Stimulated activated effector memory CD8-positive, alpha-beta T cell treated with anti-CD3 and anti-CD28 coated beads, Interleukin-12 subunit alpha, Interleukin-12 subunit beta, amount 100 ng/mL, for 72 hours (primary cell): ENCODE measurements at regions not wholly inside any gene's neighbourhood (a gene's known extent, or its start where the extent isn't known, plus 50 kb on each side); places are given as distances from the start of the nearest gene placed in this dataset.

ENCODE experiments used
- ATAC-seq: fragments of 150-1000 bp; cut with Tn5 transposase; 2 replicates; pipeline ENCODE4 v1.10.0; 2021
- DNase-seq, 2 donors: peaks; one replicate each; pipeline ENCODE4 v3.0.0; 2021 to 2022; ENCODE audit warnings: low spot score in 2 of 2
- H3K27ac Mint-ChIP-seq: one replicate; pipeline ENCODE4 v1.8.0; 2022; ENCODE audit warnings: mild to moderate bottlenecking, mixed read lengths
- H3K36me3 Mint-ChIP-seq: one replicate; pipeline ENCODE4 v1.8.0; 2022; ENCODE audit warnings: mild to moderate bottlenecking, mixed read lengths
- H3K4me1 Mint-ChIP-seq: one replicate; pipeline ENCODE4 v1.8.0; 2022; ENCODE audit warnings: mixed read lengths
- H3K4me3 Mint-ChIP-seq: one replicate; pipeline ENCODE4 v1.8.0; 2022; ENCODE audit warnings: mild to moderate bottlenecking, mixed read lengths
- H3K9me3 Mint-ChIP-seq: one replicate; pipeline ENCODE4 v1.8.0; 2022; ENCODE audit warnings: mixed read lengths

- Mint-ChIP-seq H3K36me3 (no peaks in the 10 kb centered on the region), H3K4me3 (no peak overlapping the region), H3K4me1 (no peaks in the 10 kb centered on the region), H3K27ac (no peak overlapping the region), H3K9me3 (peaks cover 8% of the 10 kb centered on the region)
- ATAC-seq (no peak), DNase-seq (no peak)
Measured at GRCh38 chr10:61356354-61356753, 96.8 kb downstream of the TMEM26 start.

GRCh38 chr10:61355211-61355610, 98.0 kb downstream of the TMEM26 start:
- no peaks in the 10 kb centered on the region for H3K4me1 Mint-ChIP-seq
- no peak overlapping the region for H3K4me3 Mint-ChIP-seq
- H3K27ac Mint-ChIP-seq = no peak overlapping the region
- DNase-seq = no peak
- no peak for ATAC-seq
- H3K36me3 Mint-ChIP-seq = no peaks in the 10 kb centered on the region
- peaks cover 8% of the 10 kb centered on the region for H3K9me3 Mint-ChIP-seq

DNA sequence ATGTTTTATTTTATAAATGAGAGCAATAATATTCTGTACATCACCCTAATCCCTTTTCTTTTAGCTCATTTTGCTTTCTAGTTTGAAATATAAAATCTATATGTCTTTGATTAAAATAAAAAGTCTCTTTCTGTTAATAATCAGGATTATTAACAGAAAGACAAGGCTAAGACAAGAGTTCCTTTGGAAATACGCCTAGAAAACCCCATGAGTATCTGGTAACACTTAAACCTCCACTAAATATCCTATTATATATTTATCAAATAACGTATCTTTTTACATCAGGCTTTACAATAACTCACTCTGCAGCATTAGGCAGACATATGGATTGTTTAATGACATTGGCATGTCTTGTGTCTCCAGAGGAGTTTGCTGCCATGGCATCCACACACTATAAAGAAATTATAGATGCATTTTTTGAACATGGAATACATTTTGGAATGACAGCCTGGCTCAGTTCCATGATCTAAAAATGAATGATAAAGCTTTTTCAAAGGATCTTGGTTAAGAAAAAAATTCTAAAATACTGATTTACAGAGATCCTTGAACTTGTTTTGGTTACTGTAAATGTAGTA, 98.7 kb downstream of the TMEM26 start:
- H3K27ac Mint-ChIP-seq = no peak overlapping the region
- ATAC-seq = no peak
- no peaks in the 10 kb centered on the region for H3K36me3 Mint-ChIP-seq
- DNase-seq = no peak
- H3K9me3 Mint-ChIP-seq = peaks cover 8% of the 10 kb centered on the region
- no peak overlapping the region for H3K4me3 Mint-ChIP-seq
- H3K4me1 Mint-ChIP-seq = no peaks in the 10 kb centered on the region

DNA sequence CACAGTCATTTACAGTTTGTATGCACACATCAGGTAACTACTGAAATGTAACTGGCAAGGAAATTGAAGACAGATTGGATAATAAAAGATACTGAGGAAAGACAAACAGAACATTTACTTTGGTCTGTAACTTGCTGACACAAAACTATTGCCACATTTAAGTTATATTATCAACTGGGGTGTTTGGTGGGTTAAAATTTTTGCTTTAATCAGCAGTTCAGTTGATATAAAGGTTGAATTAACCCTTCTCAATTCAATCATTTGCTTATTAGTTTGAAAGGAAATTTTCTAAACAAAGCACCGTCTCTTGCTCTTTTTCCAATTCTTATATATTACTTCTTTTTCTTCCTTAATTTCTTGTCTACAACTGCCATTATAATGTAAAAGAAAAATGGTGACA, 102.4 kb downstream of the TMEM26 start:
- ATAC-seq = no peak
- H3K4me3 Mint-ChIP-seq = no peak overlapping the region
- H3K27ac Mint-ChIP-seq = no peak overlapping the region
- no peaks in the 10 kb centered on the region for H3K36me3 Mint-ChIP-seq
- H3K9me3 Mint-ChIP-seq = peaks cover 8% of the 10 kb centered on the region
- no peak for DNase-seq
- no peaks in the 10 kb centered on the region for H3K4me1 Mint-ChIP-seq

- Mint-ChIP-seq H3K27ac (no peak overlapping the region), H3K4me3 (no peak overlapping the region), H3K36me3 (no peaks in the 10 kb centered on the region), H3K4me1 (no peaks in the 10 kb centered on the region), H3K9me3 (peaks cover 8% of the 10 kb centered on the region)
- ATAC-seq (no peak), DNase-seq (no peak)
Measured at GRCh38 chr10:61350068-61350467, 103.1 kb downstream of the TMEM26 start.

DNA sequence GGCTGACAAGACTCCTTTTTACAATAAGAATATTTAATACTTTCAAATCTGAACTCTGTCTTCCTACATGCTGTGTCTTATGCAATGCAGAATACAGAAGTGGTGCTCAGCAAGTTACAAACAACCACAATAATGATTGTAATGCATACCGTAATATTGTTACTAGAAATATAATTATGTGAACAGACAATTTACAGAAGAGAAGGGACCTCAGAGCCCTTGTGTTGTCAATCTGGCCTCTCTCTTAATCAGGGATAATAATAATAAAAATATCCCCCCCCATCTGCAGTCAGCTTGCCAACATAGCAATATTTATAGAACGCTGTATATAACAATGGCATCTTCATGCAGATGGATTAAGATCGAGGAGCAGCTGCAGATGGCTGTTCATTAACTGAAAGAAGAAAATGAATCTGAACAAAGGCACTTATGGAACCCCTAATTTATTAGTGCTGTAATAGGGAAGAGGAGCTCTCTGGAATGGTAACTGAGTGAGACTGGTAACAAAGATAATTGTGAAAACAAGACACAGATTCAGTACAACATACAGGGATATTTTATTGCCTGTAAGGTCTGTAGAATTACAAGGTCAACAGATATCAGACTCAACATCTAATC, 106.3 kb downstream of the TMEM26 start:
- H3K4me1 Mint-ChIP-seq = no peaks in the 10 kb centered on the region
- no peak for ATAC-seq
- H3K27ac Mint-ChIP-seq = no peak overlapping the region
- H3K9me3 Mint-ChIP-seq = peaks cover under 1% of the 10 kb centered on the region
- no peak overlapping the region for H3K4me3 Mint-ChIP-seq
- no peaks in the 10 kb centered on the region for H3K36me3 Mint-ChIP-seq
- no peak for DNase-seq

- Mint-ChIP-seq H3K27ac (no peak overlapping the region), H3K4me3 (no peak overlapping the region), H3K9me3 (no peaks in the 10 kb centered on the region), H3K4me1 (no peaks in the 10 kb centered on the region), H3K36me3 (no peaks in the 10 kb centered on the region)
- ATAC-seq = no peak
- no peak for DNase-seq
Measured at GRCh38 chr10:61343796-61344195, 109.4 kb downstream of the TMEM26 start.

DNA sequence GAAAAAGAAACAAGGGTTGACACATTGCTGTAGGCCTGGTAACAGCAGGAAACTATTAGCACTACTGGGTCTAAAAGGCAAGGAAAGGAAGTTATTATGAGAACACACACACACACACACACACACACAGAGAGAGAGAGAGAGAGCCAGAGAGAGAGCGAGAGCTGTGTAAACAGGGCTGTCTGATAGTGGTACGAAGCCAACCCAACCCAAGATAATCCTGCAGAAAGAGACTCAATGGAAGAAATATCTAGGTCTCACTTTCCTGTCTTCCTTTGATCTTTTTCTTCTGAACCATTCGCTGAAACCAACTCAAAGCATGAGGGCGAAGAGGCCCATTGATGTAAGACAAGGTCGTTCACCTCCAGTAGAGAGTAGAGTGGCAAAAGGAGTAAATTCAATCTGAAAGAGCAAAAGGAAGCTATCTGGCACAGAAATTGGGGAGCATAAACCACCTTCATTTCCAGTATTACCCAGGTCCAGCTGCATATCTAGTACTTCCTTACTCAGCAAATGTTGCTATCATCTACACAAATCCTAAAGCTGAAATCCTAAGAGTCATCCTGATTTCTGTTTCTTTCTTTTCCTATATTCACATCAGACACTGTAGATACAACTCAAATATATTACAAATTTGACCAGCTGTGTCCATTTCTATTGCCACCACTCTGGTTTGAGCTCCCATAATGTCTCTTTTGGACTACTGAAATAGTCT, 110.2 kb downstream of the TMEM26 start:
- no peak for ATAC-seq
- Mint-ChIP-seq H3K36me3 (no peaks in the 10 kb centered on the region), H3K27ac (no peak overlapping the region), H3K4me1 (no peaks in the 10 kb centered on the region), H3K4me3 (no peak overlapping the region), H3K9me3 (no peaks in the 10 kb centered on the region)
- no peak for DNase-seq

DNA sequence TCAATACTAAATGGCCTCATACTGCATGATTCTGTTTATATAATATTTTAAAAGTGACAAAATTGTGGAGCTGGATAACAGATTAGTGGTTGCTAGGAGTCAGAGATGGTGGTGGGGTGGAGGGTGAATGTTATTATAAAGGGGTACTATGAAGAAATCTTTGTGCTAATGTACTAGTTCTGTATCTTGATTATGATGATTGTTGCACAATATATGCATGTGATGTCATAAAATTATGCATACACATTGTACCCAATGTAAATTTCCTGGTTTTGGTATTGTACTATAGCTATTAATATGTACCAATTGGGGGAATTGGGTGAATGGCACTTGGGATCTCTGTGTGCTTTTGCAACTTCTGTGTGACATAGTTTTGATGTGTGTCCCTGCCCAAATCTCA, 112.2 kb downstream of the TMEM26 start:
- no peak for ATAC-seq
- Mint-ChIP-seq H3K36me3 (no peaks in the 10 kb centered on the region), H3K4me3 (no peak overlapping the region), H3K9me3 (no peaks in the 10 kb centered on the region), H3K4me1 (no peaks in the 10 kb centered on the region), H3K27ac (no peak overlapping the region)
- no peak for DNase-seq

- Mint-ChIP-seq H3K4me1 (no peaks in the 10 kb centered on the region), H3K9me3 (no peaks in the 10 kb centered on the region), H3K4me3 (no peak overlapping the region), H3K36me3 (no peaks in the 10 kb centered on the region), H3K27ac (no peak overlapping the region)
- no peak for ATAC-seq
- no peak for DNase-seq
Measured at GRCh38 chr10:61338146-61338545, 115.0 kb downstream of the TMEM26 start.

DNA sequence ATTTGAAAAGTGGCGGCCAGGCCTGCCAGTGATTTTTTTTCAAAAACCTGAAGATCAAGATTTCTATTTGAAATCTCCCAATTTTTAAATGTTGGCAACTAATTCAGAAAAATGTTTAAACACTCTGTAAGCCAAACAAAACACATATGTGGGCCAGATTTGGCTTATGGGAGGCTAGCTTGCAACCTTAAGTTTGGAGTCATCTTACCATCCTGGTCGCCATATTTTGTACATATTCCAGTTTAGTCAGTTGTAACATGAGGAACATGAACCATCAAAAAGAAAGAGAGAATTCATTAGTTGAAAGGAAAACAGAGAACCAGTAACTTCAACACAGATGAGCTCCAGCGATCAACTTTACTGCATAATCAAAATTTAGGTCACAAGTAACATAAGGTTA, 115.4 kb downstream of the TMEM26 start:
- no peak for DNase-seq
- Mint-ChIP-seq H3K36me3 (no peaks in the 10 kb centered on the region), H3K4me1 (no peaks in the 10 kb centered on the region), H3K27ac (no peak overlapping the region), H3K4me3 (no peak overlapping the region), H3K9me3 (no peaks in the 10 kb centered on the region)
- ATAC-seq = no peak

DNA sequence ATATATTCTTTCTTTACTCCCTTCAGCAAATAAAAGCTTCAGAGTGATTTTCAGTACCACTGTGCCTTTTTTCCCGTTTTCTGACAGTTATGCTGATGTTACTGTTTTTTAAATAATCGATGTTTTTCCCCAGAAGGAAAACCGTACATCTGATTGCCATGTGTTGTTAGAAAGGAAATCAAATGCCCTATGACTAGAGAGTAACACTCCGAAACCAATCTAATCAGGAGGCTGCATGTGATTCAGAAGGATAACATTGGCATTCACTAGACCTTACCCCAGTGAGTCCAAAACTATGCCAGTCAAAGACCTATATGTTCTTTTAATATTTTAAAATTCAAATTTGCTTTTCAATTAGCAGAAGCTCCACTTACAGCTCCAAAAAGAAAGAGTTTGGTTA, 116.3 kb downstream of the TMEM26 start:
- Mint-ChIP-seq H3K27ac (no peak overlapping the region), H3K9me3 (no peaks in the 10 kb centered on the region), H3K4me1 (no peaks in the 10 kb centered on the region), H3K36me3 (no peaks in the 10 kb centered on the region), H3K4me3 (no peak overlapping the region)
- no peak for DNase-seq
- no peak for ATAC-seq

DNA sequence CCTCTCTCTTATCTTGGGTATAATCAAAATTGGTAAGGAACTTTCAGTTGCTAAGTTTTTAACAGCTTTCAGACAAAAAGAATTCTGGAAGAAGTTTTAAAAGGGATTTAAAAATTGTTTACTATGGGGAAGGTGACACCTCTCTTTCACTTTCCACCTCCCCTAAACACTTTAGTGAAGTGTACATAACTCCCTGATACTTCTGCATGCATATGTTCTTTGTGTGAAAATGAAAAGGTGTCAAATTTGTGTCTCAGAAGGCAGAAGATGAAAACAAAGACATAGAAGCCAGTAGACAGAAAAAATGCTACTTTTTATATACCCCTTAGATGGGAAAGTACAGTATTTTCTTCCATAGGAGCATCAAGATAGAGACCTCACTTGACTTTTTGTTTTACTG, 117.8 kb downstream of the TMEM26 start:
- Mint-ChIP-seq H3K9me3 (no peaks in the 10 kb centered on the region), H3K4me3 (no peak overlapping the region), H3K4me1 (no peaks in the 10 kb centered on the region), H3K27ac (no peak overlapping the region), H3K36me3 (no peaks in the 10 kb centered on the region)
- DNase-seq (no peak), ATAC-seq (no peak)

DNA sequence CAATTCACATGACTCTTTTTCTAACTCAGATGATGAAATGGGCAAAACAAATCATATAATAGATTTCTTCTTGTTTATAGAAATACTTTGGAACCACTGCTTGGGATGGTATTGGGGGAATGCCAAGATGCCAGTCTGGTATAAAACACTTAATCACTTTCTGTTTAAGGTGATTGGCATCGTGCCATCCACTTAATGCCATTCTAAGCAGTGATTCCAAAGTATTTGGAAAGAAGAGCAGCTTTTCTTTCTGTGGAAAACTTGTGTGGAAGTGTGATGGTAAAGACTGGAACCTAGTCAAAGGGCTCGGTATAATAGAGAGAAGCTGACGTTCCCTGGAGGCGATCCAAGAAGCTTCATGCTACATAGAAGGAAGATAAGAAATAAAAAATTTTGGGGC, 120.6 kb downstream of the TMEM26 start:
- DNase-seq (no peak), ATAC-seq (no peak)
- no peaks in the 10 kb centered on the region for H3K36me3 Mint-ChIP-seq
- no peak overlapping the region for H3K27ac Mint-ChIP-seq
- H3K4me3 Mint-ChIP-seq = no peak overlapping the region
- H3K9me3 Mint-ChIP-seq = peaks cover 3% of the 10 kb centered on the region
- H3K4me1 Mint-ChIP-seq = no peaks in the 10 kb centered on the region

DNA sequence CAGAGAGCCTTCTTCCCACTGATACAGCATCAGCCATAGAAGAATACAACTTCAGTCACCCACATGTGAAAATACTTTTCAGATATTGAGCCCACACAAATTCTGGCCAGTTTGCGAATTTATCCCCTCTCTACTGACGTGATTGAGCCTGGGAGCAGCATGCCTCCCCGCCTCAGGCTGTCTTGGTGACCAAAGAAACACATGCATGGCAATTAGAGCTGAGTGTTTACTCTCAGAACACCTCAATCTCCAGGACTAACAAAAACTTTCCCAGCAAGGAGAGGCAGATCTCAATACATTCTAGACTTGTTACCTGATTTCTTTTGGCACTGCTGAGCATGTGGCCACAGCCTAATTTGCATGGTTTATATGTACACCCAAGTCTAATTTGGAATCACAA, 122.5 kb downstream of the TMEM26 start:
- Mint-ChIP-seq H3K36me3 (no peaks in the 10 kb centered on the region), H3K4me1 (no peaks in the 10 kb centered on the region), H3K9me3 (peaks cover 3% of the 10 kb centered on the region), H3K4me3 (no peak overlapping the region), H3K27ac (no peak overlapping the region)
- ATAC-seq = no peak
- DNase-seq = no peak

- Mint-ChIP-seq H3K36me3 (no peaks in the 10 kb centered on the region), H3K9me3 (peaks cover 3% of the 10 kb centered on the region), H3K4me3 (no peak overlapping the region), H3K4me1 (no peaks in the 10 kb centered on the region), H3K27ac (no peak overlapping the region)
- ATAC-seq (no peak), DNase-seq (no peak)
Measured at GRCh38 chr10:61329854-61330253, 123.3 kb downstream of the TMEM26 start.
